ENCODE measurements at regions not wholly inside any gene's neighbourhood (a gene's known extent, or its start where the extent isn't known, plus 50 kb on each side); places are given as distances from the start of the nearest gene placed in this dataset.

- TF ChIP-seq POLR2A (IDR thresholded peaks at IDR 0.05; ENCODE audit: low read depth, low read length) (no peak), TAF1 (IDR thresholded peaks at IDR 0.05; ENCODE audit: borderline replicate concordance, low read depth, low read length) (no peak), POLR2AphosphoS5 (IDR thresholded peaks at IDR 0.05; ENCODE audit: low read depth, low read length) (no peak)
Observed at GRCh38 chr12:28938056-28938455, 211.0 kb upstream of the FAR2 start.
